GM19455 (cell line): ENCODE measurements at regions not wholly inside any gene's neighbourhood (a gene's known extent, or its start where the extent isn't known, plus 50 kb on each side); places are given as distances from the start of the nearest gene placed in this dataset.
"Not testable (repeated sequence)": the region's sequence is repeated elsewhere in the genome, so short reads cannot be mapped to it uniquely, and the experiment has no call there.

Experiments used
- ATAC-seq: cut with Tn5 transposase; IDR thresholded peaks from one replicate; pipeline ENCODE4 v1.9.1; 2021; ENCODE audit not compliant: unreplicated experiment

DNA sequence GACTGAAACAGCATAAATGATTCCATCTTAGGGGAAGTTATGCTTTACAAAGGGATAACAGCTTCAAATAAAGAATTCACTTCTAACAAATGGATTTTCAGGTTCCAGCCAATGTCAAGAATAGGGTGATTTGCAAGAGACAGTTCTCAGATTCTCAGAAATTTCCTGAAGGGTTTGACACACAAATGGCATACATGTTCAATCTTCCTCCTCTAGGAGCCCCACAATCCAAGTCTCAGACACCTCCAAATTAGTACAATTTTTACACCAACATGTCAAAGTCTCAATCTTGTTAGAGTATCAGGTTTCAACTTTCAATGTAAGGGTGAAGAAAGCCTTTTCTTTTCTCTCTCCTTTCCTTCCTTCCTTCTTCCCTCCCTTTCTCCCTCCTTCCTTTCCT is 996.6 kb downstream of the TLE1 start:
- ATAC-seq: no peak

DNA sequence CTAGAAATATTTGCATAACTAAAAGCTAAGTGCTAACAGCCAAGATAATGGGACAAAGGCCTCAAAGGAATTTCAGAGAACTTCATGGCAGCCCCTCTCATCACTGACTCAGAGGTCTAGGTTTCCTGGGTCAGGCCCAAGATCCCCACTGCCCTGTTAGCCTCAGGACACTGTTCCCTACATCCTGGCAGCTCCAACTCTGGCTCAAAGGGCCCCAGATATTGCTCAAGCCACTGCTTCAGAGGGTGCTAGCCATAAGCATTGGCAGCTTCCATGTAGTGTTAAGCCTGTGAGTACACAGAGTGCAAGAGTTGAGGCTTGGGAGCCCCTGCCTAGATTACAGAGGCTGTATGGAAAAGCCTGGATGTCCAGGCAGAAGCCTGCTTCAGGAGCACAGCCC is 998.1 kb downstream of the TLE1 start:
- ATAC-seq: no peak

DNA sequence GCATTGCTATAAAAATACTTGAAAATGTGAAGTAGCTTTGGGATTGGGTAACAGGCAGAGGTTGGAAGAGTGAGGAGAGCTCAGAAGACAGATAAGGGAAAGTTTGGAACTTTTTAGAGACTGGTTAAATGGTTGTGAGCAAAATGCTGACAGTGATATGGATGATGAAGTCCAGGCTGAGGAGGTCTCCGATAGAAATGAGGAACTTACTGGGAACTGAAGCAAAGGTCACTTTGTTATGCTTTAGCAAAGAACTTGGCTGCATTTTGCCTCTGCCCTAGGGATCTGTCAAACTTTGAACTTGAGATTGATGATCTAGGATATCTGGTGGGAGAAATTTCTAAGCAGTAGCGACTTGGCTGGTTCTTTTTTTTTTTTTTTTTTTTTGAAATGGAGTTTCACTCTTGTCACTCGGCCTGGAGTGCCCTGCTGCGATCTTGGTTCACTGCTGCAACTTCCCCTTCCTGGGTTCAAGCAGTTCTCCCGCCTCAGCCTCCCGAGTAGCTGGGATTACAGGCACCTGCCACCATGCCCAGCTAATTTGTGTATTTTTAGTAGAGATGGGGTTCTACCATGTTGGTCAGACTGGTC is 998.9 kb downstream of the TLE1 start:
- ATAC-seq: no peak

DNA sequence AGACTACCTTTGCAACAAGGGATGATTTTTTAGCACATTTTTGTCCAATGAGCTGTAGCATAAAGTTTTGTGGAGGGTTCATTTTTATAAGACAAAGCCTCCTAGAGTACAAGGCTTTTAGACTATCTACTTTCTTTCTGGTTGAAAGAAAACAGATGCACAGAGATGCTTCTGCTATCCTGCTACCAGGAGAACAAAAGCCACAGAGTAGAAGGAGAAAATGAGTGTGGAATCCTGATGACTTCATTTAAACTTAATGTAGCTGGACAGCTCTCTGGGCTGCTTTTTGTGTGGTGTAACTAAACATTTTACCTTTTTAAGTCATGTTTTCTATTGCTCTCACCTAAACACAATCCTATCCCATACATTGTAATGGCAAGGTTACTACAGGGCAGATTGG is 1009.4 kb downstream of the TLE1 start:
- no peak for ATAC-seq

DNA sequence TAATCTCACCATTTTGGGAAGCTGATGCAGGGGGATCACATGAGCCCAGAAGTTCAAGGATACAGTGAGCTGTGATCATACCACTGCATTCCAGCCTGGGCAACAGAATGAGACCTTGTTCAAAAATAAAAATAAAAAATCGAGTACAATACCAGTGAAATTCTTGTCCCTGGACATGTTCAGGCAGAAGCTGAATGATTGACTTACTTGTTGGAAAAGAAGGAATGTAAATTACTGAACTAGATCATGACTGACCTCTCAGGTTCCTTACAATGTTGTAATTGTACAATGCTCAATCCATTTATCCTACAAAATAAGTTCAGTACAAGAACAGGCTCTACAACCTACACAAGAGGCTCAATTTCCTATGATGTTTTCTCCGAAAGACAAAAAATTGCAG is 1010.4 kb downstream of the TLE1 start:
- no peak for ATAC-seq

DNA sequence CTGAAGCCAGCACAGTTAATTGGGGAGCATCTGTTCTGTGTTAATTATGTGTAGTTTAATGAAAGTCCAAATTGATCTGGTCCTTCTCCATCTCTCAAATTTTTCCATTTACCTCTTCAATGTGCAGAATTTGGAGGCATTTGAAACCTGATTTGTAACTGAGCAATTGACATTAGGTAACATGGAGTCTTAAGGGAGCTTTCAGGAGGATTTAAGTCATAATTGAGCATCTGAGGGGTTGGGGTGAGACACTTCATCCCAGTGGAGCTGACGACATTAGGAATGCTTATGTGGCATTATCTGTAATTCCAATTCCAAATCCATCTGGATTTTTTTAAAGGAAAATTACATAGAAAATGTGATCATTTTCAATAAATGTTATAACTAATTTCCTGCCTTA is 1015.9 kb downstream of the TLE1 start:
- no peak for ATAC-seq

DNA sequence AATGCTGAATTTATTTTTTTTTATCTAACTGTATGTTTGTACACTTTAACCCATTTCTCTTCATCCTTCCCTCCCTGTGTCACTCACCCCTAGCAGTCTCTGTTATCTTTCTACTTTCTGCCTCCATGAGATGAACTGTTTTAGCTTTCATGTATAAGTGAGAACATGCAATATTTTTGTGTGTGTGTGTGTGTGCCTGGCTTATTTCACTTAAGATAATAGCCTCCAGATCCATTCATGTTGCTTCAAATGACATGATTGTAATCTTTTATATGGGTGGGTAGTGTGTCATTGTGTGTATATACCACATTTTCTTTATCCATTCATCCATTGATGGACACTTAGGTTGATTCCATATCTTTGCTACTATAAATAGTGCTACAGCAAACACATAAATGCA is 1023.9 kb downstream of the TLE1 start:
- ATAC-seq: no peak

DNA sequence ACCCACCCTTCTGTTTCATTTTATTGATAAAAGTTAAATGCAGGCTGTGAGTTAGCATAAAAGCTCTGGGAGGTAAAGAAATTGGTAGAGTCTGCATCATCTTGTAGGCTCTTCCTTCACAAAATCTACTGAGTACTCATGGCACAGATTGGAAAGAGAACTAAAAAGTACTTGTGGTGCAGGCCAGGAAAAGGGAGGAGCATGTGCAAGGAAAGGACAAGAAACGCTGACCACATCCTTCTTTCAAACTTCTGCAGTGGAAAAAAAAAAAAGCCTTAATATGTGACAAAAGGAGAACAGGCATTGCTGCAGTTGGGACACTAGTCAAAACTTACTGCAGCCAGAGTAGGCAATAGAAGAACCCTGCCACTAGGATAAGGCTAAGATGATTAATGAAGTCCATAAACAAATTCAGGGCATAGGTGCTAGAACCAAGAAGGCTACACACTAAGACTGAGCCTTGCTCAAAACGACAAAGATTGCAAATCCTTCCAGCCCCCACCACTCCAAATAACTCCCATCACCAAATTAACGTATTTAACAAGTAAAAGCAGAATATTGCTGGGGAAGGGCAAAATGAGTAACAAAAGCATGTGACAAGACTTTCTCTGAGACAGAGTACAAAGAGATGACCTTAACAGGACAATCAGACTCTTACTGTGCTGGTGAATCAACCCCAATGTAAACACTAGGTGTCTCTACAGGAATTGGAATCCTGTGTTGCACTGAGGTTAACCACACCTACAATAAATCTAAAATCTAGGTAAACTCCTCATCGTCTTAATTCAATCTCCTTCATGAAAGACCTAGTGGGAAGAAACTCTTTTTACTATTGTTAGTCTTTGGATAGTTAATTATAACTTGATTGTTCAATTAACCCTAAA is 1024.8 kb downstream of the TLE1 start:
- ATAC-seq: no peak

DNA sequence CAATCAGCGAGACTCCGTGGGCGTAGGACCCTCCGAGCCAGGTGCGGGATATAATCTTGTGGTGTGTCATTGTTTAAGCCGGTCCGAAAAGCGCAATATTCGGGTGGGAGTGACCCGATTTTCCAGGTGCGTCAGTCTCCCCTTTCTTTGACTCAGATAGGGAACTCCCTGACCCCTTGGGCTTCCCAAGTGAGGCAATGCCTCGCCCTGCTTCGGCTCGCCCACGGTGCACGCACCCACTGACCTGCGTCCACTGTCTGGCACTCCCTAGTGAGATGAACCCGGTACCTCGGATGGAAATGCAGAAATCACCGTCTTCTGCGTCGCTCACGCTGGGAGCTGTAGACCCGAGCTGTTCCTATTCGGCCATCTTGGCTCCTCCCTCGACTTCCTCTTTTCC is 1029.6 kb downstream of the TLE1 start:
- ATAC-seq: not testable (repeated sequence)

DNA sequence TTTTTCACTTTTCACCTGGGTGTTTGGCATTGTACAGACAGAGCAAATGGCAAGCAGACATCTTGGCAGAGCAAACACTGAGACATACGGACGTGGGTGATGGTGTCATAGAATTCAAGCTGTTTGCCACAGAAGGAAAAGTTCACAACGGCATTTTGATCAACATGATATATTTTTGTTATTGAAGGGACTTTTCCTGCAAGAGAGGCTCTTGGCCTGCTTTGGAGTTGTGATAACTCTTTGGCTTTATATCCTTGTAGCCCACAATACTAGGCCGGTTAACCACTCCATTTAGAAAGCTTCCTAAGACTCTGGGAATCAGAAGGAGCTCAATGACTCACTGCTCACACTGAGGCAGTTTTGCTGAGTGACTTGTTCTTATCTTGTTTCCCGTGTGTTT is 1038.3 kb downstream of the TLE1 start:
- no peak for ATAC-seq

DNA sequence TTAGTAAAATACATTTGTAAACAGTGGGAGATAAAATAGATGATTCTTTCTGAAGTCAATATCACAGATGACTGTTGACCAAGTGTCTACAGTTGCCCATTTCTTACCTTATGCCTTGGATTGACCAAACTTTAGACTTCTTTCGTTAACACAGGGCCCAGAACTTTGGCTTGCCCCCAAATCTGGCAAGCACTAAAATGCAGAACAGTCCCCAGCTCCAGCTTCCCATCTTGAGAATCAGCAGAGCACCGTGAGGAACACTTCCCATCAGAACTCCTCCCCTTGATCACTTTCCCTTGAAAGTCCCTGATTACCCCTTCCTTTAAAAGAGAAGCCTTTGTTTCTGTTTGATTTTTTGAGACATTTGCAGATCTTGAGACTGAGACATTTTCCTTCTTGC is 1039.9 kb downstream of the TLE1 start:
- no peak for ATAC-seq

DNA sequence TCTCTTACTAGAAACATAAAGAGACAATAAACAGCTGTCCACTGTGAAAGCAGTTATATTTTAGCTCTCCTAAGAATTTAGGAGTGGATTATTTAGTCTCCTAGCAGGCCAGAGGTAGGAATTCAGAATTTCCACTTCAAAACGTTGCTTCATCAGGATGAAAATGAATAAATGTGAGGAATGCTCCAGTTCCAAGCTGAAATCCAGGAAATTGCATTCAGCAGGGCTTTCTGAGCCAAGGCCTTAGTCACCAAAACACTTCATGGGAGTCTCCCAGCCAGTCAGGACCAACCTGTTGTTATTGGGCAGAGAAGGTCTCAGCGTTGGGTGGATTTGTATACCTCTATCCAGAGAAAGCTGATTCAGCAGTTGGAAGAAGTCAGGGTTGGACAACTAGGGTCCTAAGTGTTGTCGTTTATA is 1040.3 kb downstream of the TLE1 start:
- no peak for ATAC-seq

DNA sequence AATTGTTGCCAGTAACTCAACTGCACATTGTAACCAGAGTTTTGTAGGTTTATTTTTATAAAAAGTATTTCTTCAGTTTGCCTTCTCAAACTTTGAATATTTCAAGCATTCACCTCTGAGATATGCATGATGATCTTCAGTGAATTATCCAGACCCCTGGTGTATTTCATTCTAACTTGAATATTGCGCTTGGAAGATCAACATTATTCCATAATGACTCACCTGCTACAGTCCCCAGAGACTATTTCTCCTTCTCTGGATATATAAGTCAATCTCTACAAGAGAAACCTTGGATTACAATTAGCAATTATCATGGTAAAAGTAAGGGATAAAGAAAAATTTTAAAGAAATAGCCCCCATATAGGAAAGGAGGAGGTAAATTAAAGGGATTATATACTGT is 1041.0 kb downstream of the TLE1 start:
- ATAC-seq: no peak

DNA sequence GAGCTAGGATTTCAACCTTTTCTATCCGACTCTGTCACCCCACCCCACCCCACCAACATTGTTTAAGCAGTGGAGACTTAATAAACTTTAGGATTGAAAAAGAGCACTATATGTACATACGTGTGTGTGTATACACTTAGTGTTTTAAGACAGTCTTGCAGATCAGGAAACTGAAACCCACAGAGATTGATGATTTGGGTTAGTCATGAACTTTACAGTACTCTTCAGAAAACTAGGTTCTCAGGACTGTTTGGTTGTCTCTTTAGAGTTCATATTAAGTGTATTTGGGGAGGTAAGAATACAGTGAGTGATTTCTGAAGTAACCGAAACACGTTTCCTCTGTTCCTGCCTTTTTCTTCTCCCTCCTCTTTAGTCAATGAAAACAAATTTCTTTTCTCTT is 1043.1 kb downstream of the TLE1 start:
- ATAC-seq: no peak

DNA sequence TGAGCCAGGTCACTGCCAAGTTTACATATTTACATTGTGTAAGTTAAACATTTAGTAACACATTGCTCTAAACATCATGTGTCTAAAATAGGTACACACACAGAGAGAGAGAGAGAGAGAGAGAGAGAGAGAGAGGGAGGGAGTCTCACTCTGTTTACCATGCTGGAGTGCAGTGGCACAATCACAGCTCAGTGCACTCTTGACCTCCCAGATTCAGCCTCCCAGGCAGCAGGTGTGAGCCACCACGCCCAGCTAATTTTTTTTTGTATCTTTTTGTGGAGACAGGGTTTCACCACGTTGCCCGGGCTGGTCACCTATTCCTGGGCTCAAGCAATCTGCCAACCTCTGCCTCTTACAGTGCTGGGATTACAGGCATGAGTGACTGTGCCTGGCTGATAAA is 1045.3 kb downstream of the TLE1 start:
- ATAC-seq: no peak

DNA sequence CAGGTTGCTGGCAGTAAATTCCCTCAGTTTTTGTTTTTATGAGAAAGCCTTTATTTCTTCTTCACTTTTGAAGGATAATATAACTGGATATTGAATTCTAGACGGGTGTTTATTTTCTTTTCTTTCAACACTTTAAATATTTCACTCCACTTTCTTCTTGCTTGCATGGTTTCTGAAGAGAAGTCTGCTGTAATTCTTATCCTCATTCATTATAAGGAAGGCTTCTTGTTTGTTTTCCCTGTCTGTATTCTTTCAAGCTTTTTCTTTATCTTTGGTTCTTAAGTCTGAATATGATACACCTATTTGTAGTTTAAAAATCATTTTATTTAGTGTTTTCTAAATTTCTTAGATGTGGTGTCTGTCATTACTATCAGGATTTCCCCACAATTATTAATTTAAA is 1054.3 kb downstream of the TLE1 start:
- no peak for ATAC-seq

DNA sequence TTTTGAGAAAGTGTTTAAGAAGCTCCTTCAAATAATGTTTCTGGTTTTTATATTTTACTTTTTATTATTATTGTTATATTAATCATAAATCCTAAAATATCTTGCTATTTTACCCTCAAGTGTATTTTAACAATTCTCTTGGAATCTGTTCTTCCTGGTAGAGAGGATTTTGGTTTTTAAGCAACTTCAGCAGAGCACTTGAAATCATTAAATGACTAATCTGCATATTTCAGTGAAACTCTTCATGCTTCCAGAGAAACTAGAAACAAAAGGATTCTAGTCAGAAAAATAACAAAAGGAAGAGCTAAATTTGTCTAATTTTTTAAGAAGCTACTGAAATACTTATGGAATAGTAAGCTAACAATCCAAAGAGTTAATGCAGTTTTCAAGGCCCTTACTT is 1057.3 kb downstream of the TLE1 start:
- ATAC-seq: no peak

DNA sequence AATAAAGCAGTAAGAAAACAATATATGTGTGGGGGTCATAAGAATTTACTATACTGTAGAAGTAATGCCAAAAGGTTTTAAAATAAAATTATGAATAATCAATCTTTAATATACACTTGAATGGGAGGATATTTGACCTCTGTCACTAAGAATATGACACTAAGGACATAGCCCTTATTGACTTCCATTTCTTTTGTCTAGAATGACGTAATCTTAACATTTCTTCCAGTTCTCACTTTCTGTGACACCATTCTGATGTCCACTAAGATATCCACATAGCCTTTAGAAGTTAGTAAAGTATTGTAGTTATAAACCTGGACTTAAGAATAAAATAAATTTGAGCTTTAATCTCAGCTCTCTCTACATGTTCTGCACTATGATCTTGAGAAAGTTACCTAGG is 1050.7 kb downstream of the TLE4 start:
- ATAC-seq: no peak

DNA sequence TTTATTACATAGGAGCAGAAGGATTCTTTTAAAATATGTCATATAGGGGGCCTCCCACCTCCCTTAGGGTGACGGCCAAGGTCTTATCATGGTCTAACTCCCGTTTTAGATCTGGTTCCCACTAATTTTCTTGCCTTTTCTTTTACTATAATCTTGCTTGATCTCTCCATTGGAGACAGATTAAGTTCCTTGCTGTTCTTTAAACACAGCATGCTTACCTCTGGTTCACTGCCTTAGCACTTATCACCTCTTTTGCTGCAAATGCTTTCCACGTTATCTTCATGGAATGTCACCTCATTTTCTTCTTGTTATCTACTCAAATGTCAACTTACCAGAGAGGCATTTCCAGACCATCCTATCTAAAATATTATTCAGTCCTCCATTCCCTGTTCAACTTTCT is 1047.6 kb downstream of the TLE4 start:
- ATAC-seq: no peak

DNA sequence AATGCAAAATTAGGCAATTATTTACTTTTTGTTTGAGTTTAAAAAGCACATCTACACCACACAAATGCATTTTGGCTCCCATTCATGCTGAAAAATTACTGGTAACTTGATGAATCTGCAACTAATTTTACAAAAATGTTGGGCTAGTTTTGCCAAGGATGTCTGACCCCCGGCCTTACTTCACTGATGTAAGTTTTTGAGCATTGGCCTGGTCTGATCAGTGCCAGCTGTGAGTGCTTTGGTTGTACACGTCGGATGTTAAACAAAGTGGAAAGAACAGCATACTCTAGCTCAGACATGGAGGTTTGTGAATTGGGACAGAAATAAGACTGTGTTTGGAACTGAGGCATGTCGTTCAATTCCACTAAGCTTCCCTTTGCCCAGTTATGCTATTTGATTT is 1044.2 kb downstream of the TLE4 start:
- ATAC-seq: no peak

DNA sequence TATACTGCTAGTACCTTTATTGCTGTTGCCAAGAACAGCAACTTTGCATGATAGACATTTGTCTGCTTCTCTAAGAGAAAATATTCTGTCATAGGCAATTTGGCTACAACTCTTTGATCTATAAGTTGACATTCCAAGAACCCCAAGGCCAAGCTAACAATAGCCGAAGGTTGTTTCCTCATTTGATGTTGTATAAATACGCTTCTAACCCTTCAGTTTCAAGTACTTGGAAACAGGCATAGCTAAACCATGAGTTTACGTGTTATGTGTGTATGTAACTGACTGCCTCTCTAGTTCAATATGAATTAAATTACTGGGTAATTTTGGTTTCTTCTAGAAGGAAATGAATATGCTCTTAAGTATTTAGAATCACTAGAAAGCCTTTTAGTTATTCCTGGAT is 1034.0 kb downstream of the TLE4 start:
- no peak for ATAC-seq

DNA sequence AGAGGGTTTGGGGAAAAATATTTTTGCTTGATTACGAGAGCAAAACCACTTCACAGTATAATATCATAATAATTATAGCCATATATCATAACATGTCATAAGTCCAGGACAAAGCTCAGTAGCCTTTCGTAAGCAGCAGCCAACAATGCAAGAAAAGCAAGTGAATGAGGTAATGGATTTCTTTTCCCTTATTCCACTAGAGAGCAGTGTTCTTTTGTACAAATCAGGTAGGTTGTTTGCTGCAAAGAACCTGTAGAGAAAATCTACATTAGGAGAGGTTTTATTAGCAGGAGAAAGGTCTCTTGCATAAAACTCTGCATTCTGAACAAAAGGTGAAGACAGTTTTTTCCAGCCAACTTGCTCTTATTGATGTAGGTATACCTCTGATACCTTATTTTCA is 1033.4 kb downstream of the TLE4 start:
- ATAC-seq: no peak

DNA sequence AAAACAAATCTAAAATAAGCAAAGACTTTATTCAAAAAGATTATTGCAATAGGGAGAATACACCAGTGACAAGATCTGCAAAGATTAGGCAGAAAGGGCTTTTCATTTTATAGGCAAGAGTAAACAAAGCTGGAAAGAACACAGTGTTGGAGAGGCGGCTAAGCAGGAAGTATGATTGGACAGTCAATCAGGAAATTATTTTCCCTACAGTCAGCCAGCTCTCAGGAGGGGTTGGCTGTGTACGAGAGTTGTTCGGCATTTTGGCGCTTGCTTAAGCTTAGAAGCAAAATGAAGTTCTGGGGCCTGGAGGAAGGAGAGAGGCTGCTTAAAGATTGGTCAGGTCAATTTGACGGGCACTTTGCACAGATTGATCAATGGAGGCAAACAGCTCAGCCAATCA is 1030.5 kb downstream of the TLE4 start:
- ATAC-seq: no peak
